HG03342 (cell line): ENCODE measurements at regions not wholly inside any gene's neighbourhood (a gene's known extent, or its start where the extent isn't known, plus 50 kb on each side); places are given as distances from the start of the nearest gene placed in this dataset.
"Not testable (repeated sequence)": the region's sequence is repeated elsewhere in the genome, so short reads cannot be mapped to it uniquely, and the experiment has no call there.

ENCODE experiments used
- ATAC-seq: cut with Tn5 transposase; IDR thresholded peaks from one replicate; pipeline ENCODE4 v1.9.1; 2021; ENCODE audit warnings: mild to moderate bottlenecking, moderate library complexity; ENCODE audit not compliant: unreplicated experiment

DNA sequence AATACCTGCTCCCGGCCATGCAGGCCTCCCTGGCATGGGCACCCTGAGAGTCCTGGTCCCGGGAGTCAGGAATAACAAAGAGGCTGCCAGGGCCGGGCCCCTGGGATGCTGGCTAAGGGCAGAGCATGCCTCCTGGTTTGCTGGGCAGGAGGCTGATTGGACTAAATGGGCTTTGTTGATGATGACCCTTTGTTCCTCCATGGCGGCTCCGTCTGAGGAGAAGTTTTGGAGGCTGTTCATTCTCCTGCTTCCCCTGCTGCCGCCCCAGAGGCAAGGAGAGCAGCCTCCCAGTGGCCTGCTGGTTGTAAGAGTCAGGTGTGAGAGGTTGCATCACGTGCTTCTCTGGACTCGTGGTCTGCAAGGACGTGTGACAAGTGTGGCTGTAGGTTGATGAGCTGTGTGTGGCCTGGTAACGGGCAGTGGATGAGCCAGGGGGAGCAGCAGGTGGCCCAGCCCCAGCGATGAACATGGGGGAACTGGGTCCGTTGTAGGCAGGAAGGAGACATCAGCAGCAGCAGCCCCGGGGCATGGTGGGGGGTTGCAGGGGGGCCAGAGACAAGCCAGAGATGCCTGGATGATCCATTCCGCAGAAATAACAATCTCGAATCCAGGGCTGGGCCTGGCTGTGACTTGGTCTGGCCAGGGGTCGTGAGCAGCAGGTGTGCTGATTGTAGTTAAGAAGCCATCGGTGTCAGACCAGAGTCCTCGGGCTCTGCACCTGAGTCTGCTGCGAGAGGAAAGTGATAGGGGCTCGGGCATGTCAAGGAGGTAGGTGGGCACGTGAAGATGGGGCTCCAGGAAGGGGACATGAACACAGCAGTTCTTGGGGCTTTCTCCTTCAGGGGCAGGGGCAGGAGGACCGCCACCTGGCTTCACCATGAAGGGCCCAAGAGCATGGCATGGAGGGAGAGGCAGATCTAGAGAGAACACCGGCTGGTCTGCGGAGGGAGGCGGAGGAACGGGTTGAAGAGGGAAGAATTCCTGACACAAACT lies 101.4 kb downstream of the TNFRSF13B start:
- ATAC-seq: no peak

GRCh38 chr17:16869531-16870252 lies 102.2 kb downstream of the TNFRSF13B start:
- not testable (repeated sequence) for ATAC-seq

GRCh38 chr17:16868616-16869015 lies 103.3 kb downstream of the TNFRSF13B start:
- ATAC-seq: not testable (repeated sequence)

GRCh38 chr17:16867545-16867944 lies 104.4 kb downstream of the TNFRSF13B start:
- not testable (repeated sequence) for ATAC-seq

- not testable (repeated sequence) for ATAC-seq
These were observed 105.1 kb downstream of the TNFRSF13B start for GRCh38 chr17:16866841-16867240.

GRCh38 chr17:16866436-16866835 lies 105.5 kb downstream of the TNFRSF13B start:
- ATAC-seq: no peak

DNA sequence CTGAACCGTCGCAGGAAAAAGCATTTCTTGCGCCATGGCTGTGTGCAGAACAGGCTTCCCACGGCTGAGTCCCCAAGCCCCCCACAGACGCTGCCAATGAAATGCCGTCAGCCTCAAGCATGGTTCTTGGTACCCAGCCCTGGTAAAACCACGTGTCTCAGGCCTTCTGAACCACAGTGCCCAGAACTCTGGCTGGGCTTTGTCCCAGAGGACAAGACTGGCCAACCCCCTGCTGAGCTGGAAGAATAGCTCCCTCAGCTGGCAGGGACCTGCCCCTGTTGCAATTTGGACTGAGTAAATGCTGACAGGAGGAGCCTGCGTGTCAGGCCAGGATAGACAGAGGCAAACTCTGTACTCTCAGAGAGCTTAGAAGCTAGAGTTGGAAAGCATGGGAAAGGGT lies 106.2 kb downstream of the TNFRSF13B start:
- not testable (repeated sequence) for ATAC-seq

- ATAC-seq: not testable (repeated sequence)
These were observed 106.8 kb downstream of the TNFRSF13B start for GRCh38 chr17:16865077-16865613.

DNA sequence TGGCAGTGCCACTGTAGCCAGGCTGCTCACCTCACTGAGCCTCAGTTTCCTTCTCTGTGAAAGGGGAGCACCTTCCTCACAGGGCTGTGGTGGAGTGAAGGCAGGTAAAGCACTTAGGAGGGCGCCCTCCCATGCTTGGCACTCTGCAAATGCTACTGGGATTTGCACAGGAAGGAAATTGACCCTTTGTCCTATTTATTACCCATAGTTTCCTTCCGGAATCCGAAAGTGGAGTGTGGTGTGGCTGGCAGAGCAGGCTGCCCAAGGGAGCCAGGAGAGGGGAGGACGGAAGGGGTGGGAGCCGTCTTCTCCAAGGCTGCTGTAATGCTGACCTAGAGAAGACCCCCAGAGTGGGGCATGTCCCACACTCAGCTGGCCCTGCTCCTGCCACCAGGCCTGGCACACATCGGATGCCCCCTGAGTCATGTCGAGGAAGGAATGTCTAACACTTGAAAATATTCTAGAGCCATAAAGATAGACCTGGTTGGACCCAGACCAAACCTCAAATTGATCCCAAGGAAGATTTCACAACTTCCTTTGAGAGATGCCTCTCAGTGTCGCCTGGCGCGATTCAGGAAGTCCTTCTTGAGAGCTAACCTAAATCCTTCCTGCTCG lies 107.3 kb downstream of the TNFRSF13B start:
- ATAC-seq: not testable (repeated sequence)

- not testable (repeated sequence) for ATAC-seq
These were observed 110.8 kb downstream of the TNFRSF13B start for GRCh38 chr17:16861152-16861551.

GRCh38 chr17:16860467-16860866 lies 111.5 kb downstream of the TNFRSF13B start:
- ATAC-seq: not testable (repeated sequence)

- not testable (repeated sequence) for ATAC-seq
These were observed 112.4 kb downstream of the TNFRSF13B start for GRCh38 chr17:16859515-16859914.

DNA sequence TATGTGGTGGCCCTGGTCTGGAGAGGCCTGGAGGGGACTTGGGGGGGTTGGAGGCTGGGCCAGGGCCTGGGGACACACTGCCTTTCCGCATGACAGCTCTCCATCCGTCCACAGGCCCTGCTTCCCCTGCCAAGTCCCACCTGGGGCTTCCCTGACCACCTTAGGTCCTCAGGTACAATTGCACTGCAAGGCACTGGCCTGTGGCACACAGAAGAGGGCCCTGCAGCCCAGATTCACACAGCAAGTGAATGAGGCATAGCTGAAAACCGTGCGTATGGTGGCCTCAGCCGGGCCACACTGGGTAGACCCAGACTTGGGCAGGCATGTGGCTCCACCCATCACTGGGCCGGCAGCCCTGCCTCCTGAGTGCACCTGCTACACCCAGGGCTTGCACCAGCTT lies 114.2 kb downstream of the TNFRSF13B start:
- not testable (repeated sequence) for ATAC-seq

DNA sequence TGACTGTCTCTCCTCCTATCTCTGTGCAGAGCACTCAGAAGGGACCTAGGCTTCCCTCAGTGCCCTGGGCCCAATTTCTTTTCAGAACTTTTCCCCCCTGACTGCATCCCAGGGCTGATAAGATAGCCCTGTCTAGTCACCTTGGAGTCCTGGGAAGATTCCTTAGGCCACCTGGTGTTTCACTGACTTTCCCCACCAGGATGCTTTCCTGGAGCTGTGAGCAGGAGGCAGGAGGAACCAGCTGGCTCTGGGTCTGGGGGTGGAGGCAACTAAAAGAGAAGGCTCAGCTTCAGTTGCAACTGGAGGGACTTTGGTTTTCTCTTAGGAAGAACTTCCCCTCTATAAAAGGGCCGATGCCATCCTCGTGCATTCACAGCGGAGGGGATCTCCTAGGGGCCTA lies 115.1 kb downstream of the TNFRSF13B start:
- ATAC-seq: not testable (repeated sequence)

DNA sequence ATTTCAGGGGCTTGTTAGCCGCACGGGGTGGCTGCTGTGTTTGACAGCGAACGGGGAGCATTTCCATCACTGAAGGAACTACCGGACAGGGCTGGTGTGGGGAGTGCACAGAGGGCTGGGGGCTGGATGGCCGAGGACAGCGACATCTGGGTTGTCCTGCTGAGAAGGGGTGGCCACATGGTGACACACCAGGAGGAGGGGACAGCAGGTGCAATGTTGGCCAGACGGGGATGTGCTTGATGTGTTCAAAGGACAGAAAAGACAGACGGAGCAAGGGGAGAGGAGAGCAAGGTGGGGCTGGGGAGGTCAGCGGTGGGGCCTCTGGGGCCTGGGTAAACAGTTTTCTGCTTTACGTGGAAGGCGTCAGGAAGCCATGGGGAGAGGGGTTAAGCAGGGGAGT lies 115.7 kb downstream of the TNFRSF13B start:
- ATAC-seq: not testable (repeated sequence)

DNA sequence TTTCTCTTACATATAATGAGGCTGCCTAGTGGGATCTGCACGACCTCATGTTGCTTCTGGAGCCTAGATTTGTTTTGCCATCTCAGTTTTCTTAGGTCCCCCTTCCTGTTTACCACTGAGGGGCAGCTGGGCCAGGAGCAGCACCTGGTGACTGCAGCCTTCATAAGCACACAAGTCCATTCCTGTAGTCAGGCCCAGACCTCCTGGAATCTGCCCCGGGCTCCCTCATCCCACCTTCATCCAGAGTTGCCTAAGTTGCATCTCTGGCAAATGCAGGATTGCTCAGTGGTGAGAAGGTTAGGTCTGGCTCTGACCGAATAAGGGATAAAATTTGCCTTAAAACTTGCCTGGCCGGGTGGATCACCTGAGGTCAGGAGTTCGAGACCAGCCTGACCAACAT lies 117.3 kb downstream of the TNFRSF13B start:
- not testable (repeated sequence) for ATAC-seq

DNA sequence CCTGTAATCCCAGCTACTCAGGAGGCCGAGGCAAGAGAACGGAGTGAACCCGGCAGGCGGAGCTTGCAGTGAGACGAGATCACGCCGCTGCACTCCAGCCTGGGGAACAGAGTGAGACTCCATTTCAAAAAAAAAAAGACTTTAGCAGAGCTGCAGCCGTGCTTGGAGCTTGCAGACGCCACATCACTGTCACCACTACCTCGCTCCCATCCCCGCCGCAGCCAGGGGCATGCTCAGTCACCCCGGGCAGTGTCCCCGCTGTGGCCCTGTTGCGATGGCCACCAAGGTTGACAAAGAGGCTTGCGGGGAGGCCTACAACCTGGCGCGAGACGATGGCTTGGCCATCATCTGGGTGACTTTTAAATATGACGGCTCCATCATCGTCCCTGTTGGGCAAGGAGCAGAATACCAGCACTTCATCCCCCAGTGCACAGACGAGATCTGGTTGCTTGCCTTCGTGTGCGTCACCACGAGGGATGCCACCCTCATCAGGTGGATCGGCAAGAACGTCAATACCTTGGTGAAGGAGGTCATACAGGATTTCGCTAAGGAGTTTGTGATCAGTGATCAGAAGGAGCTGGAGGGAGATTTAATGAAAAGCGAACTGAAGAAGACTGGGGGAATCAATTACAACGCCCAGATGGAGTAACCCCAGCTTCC lies 118.1 kb downstream of the TNFRSF13B start:
- ATAC-seq: no peak

DNA sequence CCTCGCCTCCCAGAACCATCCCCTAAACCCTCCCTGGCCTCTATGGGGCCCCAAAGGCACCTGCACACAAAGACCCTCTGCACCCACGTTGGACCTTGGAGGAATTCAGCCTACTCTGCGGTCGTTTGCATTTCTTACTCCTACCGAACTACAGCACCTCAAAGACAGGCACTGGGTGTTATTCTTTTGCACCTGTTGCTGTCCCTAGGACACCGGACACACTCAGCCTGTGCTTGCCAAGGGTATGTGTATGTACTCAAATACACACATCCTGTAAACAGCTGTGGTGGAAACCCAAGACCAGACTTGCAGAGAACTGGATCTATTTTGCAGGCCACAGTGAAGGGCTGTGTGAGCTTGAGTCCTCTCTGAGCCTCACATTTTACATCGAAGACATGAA lies 122.1 kb downstream of the TNFRSF13B start:
- ATAC-seq: not testable (repeated sequence)

DNA sequence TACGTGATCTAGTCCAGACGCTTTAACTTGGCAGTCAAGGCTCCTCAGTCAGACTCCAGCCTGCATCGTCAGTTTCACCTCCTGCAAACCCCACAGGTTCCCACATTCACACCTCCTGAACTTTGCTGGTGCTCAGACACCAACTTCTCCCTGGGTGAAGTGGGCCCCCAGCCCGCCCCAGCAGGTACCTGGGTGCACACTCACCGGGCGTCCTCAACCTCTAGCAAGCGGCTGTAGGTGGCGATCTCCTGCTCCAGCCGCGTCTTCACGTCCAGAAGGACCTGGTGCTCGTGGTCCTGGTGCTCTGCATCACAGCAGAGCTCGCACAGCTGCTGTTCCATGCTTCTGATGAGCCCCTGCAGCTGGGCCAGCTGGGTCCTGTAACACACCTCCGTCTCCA lies 122.9 kb downstream of the TNFRSF13B start:
- ATAC-seq: not testable (repeated sequence)

DNA sequence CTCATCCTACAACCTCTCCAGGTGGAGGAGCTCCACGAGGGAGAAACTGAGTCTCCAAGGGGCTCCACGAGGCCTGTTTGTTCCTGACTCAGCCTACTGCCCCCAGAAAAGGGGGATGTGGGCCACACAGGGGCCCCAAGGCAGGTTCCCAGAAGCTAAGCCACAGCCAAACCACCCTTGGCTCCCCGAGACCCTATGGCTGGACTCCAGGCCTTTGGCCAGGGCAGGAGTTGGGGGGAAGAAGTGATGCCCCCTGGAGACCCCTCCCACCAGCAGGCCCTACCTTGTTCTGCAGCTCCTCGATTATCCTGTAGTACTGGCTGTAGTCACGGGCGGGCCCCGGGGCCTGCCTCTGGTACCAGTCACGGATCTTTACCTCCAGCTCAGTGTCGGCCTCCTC lies 126.8 kb downstream of the TNFRSF13B start:
- not testable (repeated sequence) for ATAC-seq
